K562 (cell line): ENCODE measurements at regions not wholly inside any gene's neighbourhood (a gene's known extent, or its start where the extent isn't known, plus 50 kb on each side); places are given as distances from the start of the nearest gene placed in this dataset.

Experiments used
- ARID2 ChIP-seq: fragments of 450-650 bp; IDR thresholded peaks from 2 replicates; pipeline ENCODE4 v1.6.1; 2017; ENCODE audit warnings: antibody characterized with exemption, mild to moderate bottlenecking
- CAMTA2 ChIP-seq: fragments of 250-450 bp; sonication (Bioruptor Pico); conservative IDR thresholded peaks from 2 replicates; pipeline ENCODE4 v1.5.1; 2022
- CBX1 ChIP-seq: sonication (generic); IDR thresholded peaks from 2 replicates; pipeline ENCODE4 v1.6.1; 2016; ENCODE audit warnings: antibody characterized with exemption, low read depth, mild to moderate bottlenecking
- EP300 ChIP-seq: IDR thresholded peaks from 2 replicates; pipeline ENCODE4 v1.6.1; 2012; ENCODE audit warnings: low read length, improper control_type of control experiment
- EZH2 ChIP-seq: IDR thresholded peaks from 2 replicates; pipeline ENCODE4 v1.6.1; 2012; ENCODE audit warnings: low read depth, mild to moderate bottlenecking, inconsistent platforms, low read length, borderline replicate concordance
- FOS ChIP-seq: IDR thresholded peaks from 3 replicates; pipeline ENCODE4 v1.6.1; 2011; ENCODE audit not compliant: insufficient read length; ENCODE audit errors: extremely low read depth
- NR3C1 ChIP-seq: sonication (generic); formaldehyde crosslinking; IDR thresholded peaks from 2 replicates; pipeline ENCODE4 v1.8.1; 2022; ENCODE audit warnings: missing genetic modification reagents
- POLR2AphosphoS5 ChIP-seq: IDR thresholded peaks from 2 replicates; pipeline ENCODE4 v1.6.1; 2011; ENCODE audit warnings: mild to moderate bottlenecking, low read depth, low read length, moderate library complexity; ENCODE audit not compliant: control insufficient read depth, insufficient read depth
- RFX5 ChIP-seq: IDR thresholded peaks from 2 replicates; pipeline ENCODE4 v1.6.1; 2011; ENCODE audit warnings: low read depth, mild to moderate bottlenecking, improper control_type of control experiment, low read length
- SMARCA4 ChIP-seq: fragments of 450-650 bp; IDR thresholded peaks from 2 replicates; pipeline ENCODE4 v1.6.1; 2016
- SMARCB1 ChIP-seq: IDR thresholded peaks from 2 replicates; pipeline ENCODE4 v1.6.1; 2011; ENCODE audit warnings: improper control_type of control experiment, low read depth; ENCODE audit not compliant: insufficient read length
- TCFL5 ChIP-seq: fragments of 250-450 bp; sonication (Bioruptor Pico); conservative IDR thresholded peaks from 2 replicates; pipeline ENCODE4 v1.6.1; 2021; ENCODE audit warnings: mild to moderate bottlenecking, moderate library complexity, matching md5 sums
- ZNF436 ChIP-seq: fragments of 250-450, 450-650 bp; sonication (Bioruptor Pico); formaldehyde crosslinking; IDR thresholded peaks from 2 replicates; pipeline ENCODE4 v1.7.0; 2020; ENCODE audit warnings: mild to moderate bottlenecking
- TF ChIP-seq, protein P1 (sequence below), 3 experiments: IDR thresholded peaks in 2 of 3; conservative IDR thresholded peaks in 1 of 3; 2 replicates each; pipeline ENCODE4 v1.5.1; 2011 to 2012; ENCODE audit warnings: low read length in 3 of 3, mild to moderate bottlenecking in 3 of 3, control low read depth in 2 of 3, improper control_type of control experiment in 1 of 3, inconsistent platforms in 1 of 3, low read depth in 1 of 3, mixed read lengths in 1 of 3, moderate library complexity in 1 of 3; ENCODE audit not compliant: insufficient read depth in 2 of 3

DNA sequence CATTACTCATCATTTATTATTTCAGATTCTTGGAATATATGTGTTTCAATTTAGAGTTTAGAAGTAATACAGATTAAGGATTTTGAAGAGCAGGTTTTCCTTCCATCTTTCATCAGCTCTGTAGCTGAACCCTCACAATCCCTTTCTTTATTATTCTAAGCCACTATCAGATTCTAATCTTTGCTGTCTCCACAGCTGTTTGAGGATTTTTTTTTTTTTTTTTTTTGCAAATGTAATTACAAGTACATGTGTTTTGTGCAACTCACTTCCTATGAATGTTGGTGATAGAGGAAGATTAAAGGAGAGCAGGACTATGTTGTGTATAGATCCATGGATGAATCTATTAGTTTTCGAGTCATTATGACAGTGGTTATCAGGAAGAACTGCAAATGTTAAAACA is 87.4 kb upstream of the TENM3 start:
- no peak for TF ChIP-seq RFX5
- TF ChIP-seq SMARCB1 = no peak
- TF ChIP-seq CBX1 = no peak
- no peak for TF ChIP-seq ZNF436 (CRISPR knock-in tag)
- no peak for TF ChIP-seq POLR2AphosphoS5
- TF ChIP-seq FOS = no peak
- no peak for TF ChIP-seq SMARCA4
- TF ChIP-seq CAMTA2 (CRISPR knock-in tag) = no peak
- TF ChIP-seq EP300 = no peak
- TF ChIP-seq TCFL5 (CRISPR knock-in tag) = no peak
- TF ChIP-seq, protein P1, sequence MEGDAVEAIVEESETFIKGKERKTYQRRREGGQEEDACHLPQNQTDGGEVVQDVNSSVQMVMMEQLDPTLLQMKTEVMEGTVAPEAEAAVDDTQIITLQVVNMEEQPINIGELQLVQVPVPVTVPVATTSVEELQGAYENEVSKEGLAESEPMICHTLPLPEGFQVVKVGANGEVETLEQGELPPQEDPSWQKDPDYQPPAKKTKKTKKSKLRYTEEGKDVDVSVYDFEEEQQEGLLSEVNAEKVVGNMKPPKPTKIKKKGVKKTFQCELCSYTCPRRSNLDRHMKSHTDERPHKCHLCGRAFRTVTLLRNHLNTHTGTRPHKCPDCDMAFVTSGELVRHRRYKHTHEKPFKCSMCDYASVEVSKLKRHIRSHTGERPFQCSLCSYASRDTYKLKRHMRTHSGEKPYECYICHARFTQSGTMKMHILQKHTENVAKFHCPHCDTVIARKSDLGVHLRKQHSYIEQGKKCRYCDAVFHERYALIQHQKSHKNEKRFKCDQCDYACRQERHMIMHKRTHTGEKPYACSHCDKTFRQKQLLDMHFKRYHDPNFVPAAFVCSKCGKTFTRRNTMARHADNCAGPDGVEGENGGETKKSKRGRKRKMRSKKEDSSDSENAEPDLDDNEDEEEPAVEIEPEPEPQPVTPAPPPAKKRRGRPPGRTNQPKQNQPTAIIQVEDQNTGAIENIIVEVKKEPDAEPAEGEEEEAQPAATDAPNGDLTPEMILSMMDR (IDR thresholded peaks at IDR 0.05 in 2 of 3, conservative IDR thresholded peaks at IDR 0.05 in 1 of 3; ENCODE audit: insufficient read depth in 2 of 3, low read depth in 1 of 3, low read length in 3 of 3) = no peak
- no peak for TF ChIP-seq EZH2
- no peak for TF ChIP-seq NR3C1 (CRISPR knock-in tag)
- TF ChIP-seq ARID2 = no peak
